ENCODE measurements at regions not wholly inside any gene's neighbourhood (a gene's known extent, or its start where the extent isn't known, plus 50 kb on each side); places are given as distances from the start of the nearest gene placed in this dataset.

DNA sequence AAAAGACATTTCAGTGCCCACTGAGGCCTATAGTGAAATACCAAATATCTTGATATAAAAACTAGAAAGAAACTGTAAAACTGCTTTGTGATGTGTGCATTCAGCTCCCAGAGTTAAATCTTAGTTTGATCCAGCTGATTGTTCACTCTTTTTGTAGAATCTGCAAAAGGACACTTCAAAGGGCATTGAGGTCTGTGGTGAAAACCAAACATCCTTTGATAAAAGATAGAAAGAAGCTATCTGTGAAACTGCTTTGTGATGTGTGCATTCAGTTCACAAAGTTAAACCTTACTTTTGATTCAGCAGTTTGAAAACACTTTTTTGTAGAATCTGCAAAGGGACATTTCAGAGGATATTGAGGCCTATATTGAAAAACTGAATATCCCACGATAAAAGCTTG lies 290.7 kb upstream of the ALG10B start:
- TF ChIP-seq, protein P1, sequence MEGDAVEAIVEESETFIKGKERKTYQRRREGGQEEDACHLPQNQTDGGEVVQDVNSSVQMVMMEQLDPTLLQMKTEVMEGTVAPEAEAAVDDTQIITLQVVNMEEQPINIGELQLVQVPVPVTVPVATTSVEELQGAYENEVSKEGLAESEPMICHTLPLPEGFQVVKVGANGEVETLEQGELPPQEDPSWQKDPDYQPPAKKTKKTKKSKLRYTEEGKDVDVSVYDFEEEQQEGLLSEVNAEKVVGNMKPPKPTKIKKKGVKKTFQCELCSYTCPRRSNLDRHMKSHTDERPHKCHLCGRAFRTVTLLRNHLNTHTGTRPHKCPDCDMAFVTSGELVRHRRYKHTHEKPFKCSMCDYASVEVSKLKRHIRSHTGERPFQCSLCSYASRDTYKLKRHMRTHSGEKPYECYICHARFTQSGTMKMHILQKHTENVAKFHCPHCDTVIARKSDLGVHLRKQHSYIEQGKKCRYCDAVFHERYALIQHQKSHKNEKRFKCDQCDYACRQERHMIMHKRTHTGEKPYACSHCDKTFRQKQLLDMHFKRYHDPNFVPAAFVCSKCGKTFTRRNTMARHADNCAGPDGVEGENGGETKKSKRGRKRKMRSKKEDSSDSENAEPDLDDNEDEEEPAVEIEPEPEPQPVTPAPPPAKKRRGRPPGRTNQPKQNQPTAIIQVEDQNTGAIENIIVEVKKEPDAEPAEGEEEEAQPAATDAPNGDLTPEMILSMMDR (IDR thresholded peaks at IDR 0.05), result no peak
- no peak for TF ChIP-seq POLR2A (IDR thresholded peaks at IDR 0.05)
- no peak for TF ChIP-seq EP300 (IDR thresholded peaks at IDR 0.05)
- no peak for TF ChIP-seq POLR2AphosphoS5 (IDR thresholded peaks at IDR 0.05)

Data from gastroesophageal sphincter (tissue), 3 donors.